ENCODE measurements at regions not wholly inside any gene's neighbourhood (a gene's known extent, or its start where the extent isn't known, plus 50 kb on each side); places are given as distances from the start of the nearest gene placed in this dataset.
"Not testable (repeated sequence)": the region's sequence is repeated elsewhere in the genome, so short reads cannot be mapped to it uniquely, and the experiment has no call there.

DNA sequence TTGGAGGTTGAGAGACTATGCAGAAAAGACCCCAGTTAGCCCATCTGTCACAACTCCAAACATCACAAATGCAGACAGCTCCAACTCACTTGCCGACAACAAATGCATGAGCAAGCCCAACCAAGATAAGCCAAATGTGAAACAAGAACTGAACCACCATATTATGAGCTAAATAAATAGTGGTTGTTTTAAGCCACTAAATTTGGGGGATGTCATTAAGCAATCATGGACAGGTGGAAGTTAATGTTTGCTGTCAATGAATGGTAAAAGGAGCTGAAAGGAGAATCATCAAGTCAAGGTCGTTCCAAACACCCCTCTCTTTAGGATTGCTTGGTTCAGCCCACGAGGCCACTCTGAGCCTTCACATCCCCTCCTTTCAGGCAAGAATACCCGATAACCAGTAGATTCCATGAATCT lies 71.2 kb upstream of the PLCB4 start:
- no peak for DNase-seq
- Histone ChIP-seq H3K27me3 (replicated peaks in 1 of 4; ENCODE audit: control extremely low read depth in 1 of 4, control insufficient read depth in 3 of 4, insufficient read depth in 4 of 4, low read length in 3 of 4) (no peaks in the 10 kb centered on the region), H3K4me1 (ENCODE audit: control insufficient read depth in 2 of 2, insufficient read depth in 2 of 2, low read length in 2 of 2) (no peaks in the 10 kb centered on the region), H3K27ac (ENCODE audit: low read length in 2 of 2) (no peak overlapping the region), H3K4me2 (replicated peaks; ENCODE audit: low read depth, low read length, poor library complexity, severe bottlenecking) (no peak overlapping the region), H2AFZ (ENCODE audit: insufficient read depth, low read depth, low read length, poor library complexity, severe bottlenecking) (no peak overlapping the region), H3K4me3 (ENCODE audit: control extremely low read depth in 1 of 5, extremely low read depth in 1 of 5, insufficient read depth in 1 of 5, low read depth in 2 of 5, low read length in 4 of 5) (no peak overlapping the region), H3K9me3 (ENCODE audit: control extremely low read depth in 1 of 3, control insufficient read depth in 2 of 3, insufficient read depth in 1 of 3, low read length in 2 of 3) (peaks cover 0 to 3% (median 0%) of the 10 kb centered on the region in 3 donors), H3K79me2 (ENCODE audit: control insufficient read depth, insufficient read depth, low read length) (no peaks in the 10 kb centered on the region), H3K9ac (ENCODE audit: low read length) (no peak overlapping the region), H3K36me3 (replicated peaks in 1 of 2; ENCODE audit: control extremely low read depth in 1 of 2, control insufficient read depth in 1 of 2, extremely low read depth in 1 of 2, insufficient read depth in 2 of 2, low read length in 1 of 2) (no peaks in the 10 kb centered on the region), H4K20me1 (ENCODE audit: control insufficient read depth, insufficient read depth, low read length, poor library complexity, severe bottlenecking) (no peaks in the 10 kb centered on the region)
- WGBS (ENCODE audit: insufficient coverage) = 74% methylated on average over 2 of the region's 4 CpGs
- intact Hi-C loops (cut with micrococcal nuclease) = no loop called here
- no peak for ATAC-seq (ENCODE audit: low read depth)
- no peaks in the 10 kb centered on the region for H3K4me1 Mint-ChIP-seq
- POLR2A ChIA-PET = no interaction called here
- H3K9me3 Mint-ChIP-seq (ENCODE audit: insufficient read depth) = peaks cover 2% of the 10 kb centered on the region
- H3K27ac Mint-ChIP-seq = no peak overlapping the region
- H3K4me3 Mint-ChIP-seq = no peak overlapping the region
- CTCF ChIA-PET = no interaction called here
- TF ChIP-seq, protein P1, sequence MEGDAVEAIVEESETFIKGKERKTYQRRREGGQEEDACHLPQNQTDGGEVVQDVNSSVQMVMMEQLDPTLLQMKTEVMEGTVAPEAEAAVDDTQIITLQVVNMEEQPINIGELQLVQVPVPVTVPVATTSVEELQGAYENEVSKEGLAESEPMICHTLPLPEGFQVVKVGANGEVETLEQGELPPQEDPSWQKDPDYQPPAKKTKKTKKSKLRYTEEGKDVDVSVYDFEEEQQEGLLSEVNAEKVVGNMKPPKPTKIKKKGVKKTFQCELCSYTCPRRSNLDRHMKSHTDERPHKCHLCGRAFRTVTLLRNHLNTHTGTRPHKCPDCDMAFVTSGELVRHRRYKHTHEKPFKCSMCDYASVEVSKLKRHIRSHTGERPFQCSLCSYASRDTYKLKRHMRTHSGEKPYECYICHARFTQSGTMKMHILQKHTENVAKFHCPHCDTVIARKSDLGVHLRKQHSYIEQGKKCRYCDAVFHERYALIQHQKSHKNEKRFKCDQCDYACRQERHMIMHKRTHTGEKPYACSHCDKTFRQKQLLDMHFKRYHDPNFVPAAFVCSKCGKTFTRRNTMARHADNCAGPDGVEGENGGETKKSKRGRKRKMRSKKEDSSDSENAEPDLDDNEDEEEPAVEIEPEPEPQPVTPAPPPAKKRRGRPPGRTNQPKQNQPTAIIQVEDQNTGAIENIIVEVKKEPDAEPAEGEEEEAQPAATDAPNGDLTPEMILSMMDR (IDR thresholded peaks at IDR 0.05) = no peak
- no peaks in the 10 kb centered on the region for H3K27me3 Mint-ChIP-seq

DNA sequence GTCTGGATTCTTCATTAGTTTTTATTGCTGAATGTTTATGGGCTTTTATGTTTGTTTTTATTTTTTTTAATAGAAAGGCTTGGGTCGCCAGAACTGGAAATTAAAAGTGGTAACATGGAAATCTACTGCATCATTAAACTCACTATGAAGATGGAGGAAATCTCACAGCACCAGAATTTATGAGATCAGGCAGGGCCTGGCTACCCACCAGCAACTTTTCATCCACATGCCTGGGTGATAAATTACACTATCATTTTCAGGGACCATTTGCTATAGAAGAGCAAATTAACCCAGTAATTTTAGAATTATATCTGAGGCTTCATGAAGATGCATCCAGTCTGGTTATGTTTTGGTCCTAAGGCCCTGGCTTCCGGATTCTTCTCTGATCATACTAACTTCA lies 57.8 kb upstream of the PLCB4 start:
- ChIA-PET CTCF (no interaction called here), POLR2A (no interaction called here)
- H3K27ac ChIP-seq (ENCODE audit: low read length in 2 of 2) = no peak overlapping the region
- TF ChIP-seq, protein P1 (IDR thresholded peaks at IDR 0.05) = no peak
- TF ChIP-seq EZH2 (IDR thresholded peaks at IDR 0.05; ENCODE audit: borderline replicate concordance, insufficient read depth, low read depth, low read length, poor library complexity, severe bottlenecking) = no peak
- no peaks in the 10 kb centered on the region for H3K9me3 Mint-ChIP-seq (ENCODE audit: insufficient read depth)
- H4K20me1 ChIP-seq (ENCODE audit: control insufficient read depth, insufficient read depth, low read length, poor library complexity, severe bottlenecking) = no peaks in the 10 kb centered on the region
- H3K9ac ChIP-seq (ENCODE audit: low read length) = no peak overlapping the region
- H3K27ac Mint-ChIP-seq = no peak overlapping the region
- H3K36me3 ChIP-seq (replicated peaks in 1 of 2; ENCODE audit: control extremely low read depth in 1 of 2, control insufficient read depth in 1 of 2, extremely low read depth in 1 of 2, insufficient read depth in 2 of 2, low read length in 1 of 2) = no peaks in the 10 kb centered on the region
- no peak overlapping the region for H2AFZ ChIP-seq (ENCODE audit: insufficient read depth, low read depth, low read length, poor library complexity, severe bottlenecking)
- no peak overlapping the region for H3K4me2 ChIP-seq (replicated peaks; ENCODE audit: low read depth, low read length, poor library complexity, severe bottlenecking)
- no peak overlapping the region for H3K4me3 ChIP-seq (ENCODE audit: control extremely low read depth in 1 of 5, extremely low read depth in 1 of 5, insufficient read depth in 1 of 5, low read depth in 2 of 5, low read length in 4 of 5)
- no peak overlapping the region for H3K4me3 Mint-ChIP-seq
- H3K27me3 ChIP-seq (replicated peaks in 1 of 4; ENCODE audit: control extremely low read depth in 1 of 4, control insufficient read depth in 3 of 4, insufficient read depth in 4 of 4, low read length in 3 of 4) = no peaks in the 10 kb centered on the region
- no peaks in the 10 kb centered on the region for H3K27me3 Mint-ChIP-seq
- ATAC-seq (ENCODE audit: low read depth) = no peak
- DNase-seq = no peak
- no CpG with 5 or more reads among the region's 2 CpGs for WGBS (ENCODE audit: insufficient coverage)
- no peaks in the 10 kb centered on the region for H3K4me1 ChIP-seq (ENCODE audit: control insufficient read depth in 2 of 2, insufficient read depth in 2 of 2, low read length in 2 of 2)
- peaks cover 0 to 3% (median 0%) of the 10 kb centered on the region in 3 donors for H3K9me3 ChIP-seq (ENCODE audit: control extremely low read depth in 1 of 3, control insufficient read depth in 2 of 3, insufficient read depth in 1 of 3, low read length in 2 of 3)
- no peaks in the 10 kb centered on the region for H3K4me1 Mint-ChIP-seq
- intact Hi-C loops (cut with micrococcal nuclease) = no loop called here
- no peaks in the 10 kb centered on the region for H3K79me2 ChIP-seq (ENCODE audit: control insufficient read depth, insufficient read depth, low read length)

DNA sequence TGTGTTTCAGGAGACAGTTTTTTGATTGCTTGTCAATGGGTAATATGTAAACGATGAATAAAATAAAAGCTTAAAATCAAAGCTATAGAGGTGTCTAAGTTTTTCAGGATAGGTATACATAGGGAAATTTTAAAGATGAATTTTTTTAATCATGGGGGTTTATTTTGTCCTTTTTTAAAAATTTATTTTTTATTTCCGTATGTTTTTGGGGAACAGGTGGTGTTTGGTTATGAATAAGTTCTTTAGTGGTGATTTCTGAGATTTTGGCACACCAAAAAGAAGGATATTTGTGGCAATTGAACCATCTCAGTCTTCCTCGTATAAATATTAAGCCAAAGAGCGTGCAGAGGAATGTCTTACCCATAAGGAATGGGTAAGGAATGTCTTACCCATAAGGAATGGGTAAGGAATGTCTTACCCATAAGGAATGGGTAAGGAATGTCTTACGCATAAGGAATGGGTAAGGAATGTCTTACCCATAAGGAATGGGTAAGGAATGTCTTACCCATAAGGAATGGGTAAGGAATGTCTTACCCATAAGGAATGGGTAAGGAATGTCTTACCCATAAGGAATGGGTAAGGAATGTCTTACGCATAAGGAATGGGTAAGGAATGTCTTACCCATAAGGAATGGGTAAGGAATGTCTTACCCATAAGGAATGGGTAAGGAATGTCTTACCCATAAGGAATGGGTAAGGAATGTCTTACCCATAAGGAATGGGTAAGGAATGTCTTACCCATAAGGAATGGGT lies 53.5 kb upstream of the PLCB4 start:
- H3K27me3 Mint-ChIP-seq; H3K27ac Mint-ChIP-seq; H3K4me2 ChIP-seq (replicated peaks; ENCODE audit: low read depth, low read length, poor library complexity, severe bottlenecking); H3K4me3 Mint-ChIP-seq; H2AFZ ChIP-seq (ENCODE audit: insufficient read depth, low read depth, low read length, poor library complexity, severe bottlenecking); H3K4me1 ChIP-seq (ENCODE audit: control insufficient read depth in 2 of 2, insufficient read depth in 2 of 2, low read length in 2 of 2); ATAC-seq (ENCODE audit: low read depth); H4K20me1 ChIP-seq (ENCODE audit: control insufficient read depth, insufficient read depth, low read length, poor library complexity, severe bottlenecking); H3K9ac ChIP-seq (ENCODE audit: low read length); POLR2A ChIA-PET; H3K27me3 ChIP-seq (replicated peaks in 1 of 4; ENCODE audit: control extremely low read depth in 1 of 4, control insufficient read depth in 3 of 4, insufficient read depth in 4 of 4, low read length in 3 of 4); intact Hi-C loops (cut with micrococcal nuclease); DNase-seq; H3K4me3 ChIP-seq (ENCODE audit: control extremely low read depth in 1 of 5, extremely low read depth in 1 of 5, insufficient read depth in 1 of 5, low read depth in 2 of 5, low read length in 4 of 5); H3K36me3 ChIP-seq (replicated peaks in 1 of 2; ENCODE audit: control extremely low read depth in 1 of 2, control insufficient read depth in 1 of 2, extremely low read depth in 1 of 2, insufficient read depth in 2 of 2, low read length in 1 of 2); H3K79me2 ChIP-seq (ENCODE audit: control insufficient read depth, insufficient read depth, low read length); H3K27ac ChIP-seq (ENCODE audit: low read length in 2 of 2); H3K4me1 Mint-ChIP-seq; H3K9me3 ChIP-seq (ENCODE audit: control extremely low read depth in 1 of 3, control insufficient read depth in 2 of 3, insufficient read depth in 1 of 3, low read length in 2 of 3); CTCF ChIA-PET; H3K9me3 Mint-ChIP-seq (ENCODE audit: insufficient read depth): not testable (repeated sequence)
- no CpG with 5 or more reads among the region's 6 CpGs for WGBS (ENCODE audit: insufficient coverage)

All from B cell (primary cell).